IMR-90 (cell line): ENCODE measurements at regions not wholly inside any gene's neighbourhood (a gene's known extent, or its start where the extent isn't known, plus 50 kb on each side); places are given as distances from the start of the nearest gene placed in this dataset.

Experiments
- ATAC-seq: fragments of 200-7000 bp; cut with Tn5 transposase; 2 replicates; pipeline ENCODE4 v1.9.1; 2020; ENCODE audit warnings: low read depth, mild to moderate bottlenecking, moderate library complexity
- BruUV-seq: library from RNA; stranded (reverse); fragments of 400-500 nt; replicated peaks from 2 replicates; lab custom pipeline; 2021; lab: Mats Ljungman, UMichigan
- CTCF ChIA-PET: fragments of 300-600 bp; formaldehyde crosslinking; extraction: SDS; loops from one replicate; lab custom pipeline; 2021; ENCODE audit warnings: antibody characterized with exemption; lab: Yijun Ruan, JAX
- POLR2A ChIA-PET: fragments of 300-600 bp; sonication (Branson Sonifier 250); formaldehyde crosslinking; loops from one replicate; lab custom pipeline; 2022; ENCODE audit warnings: antibody characterized with exemption; ENCODE audit not compliant: unreplicated experiment; lab: Charles Lee
- DNase-seq: peaks from one replicate; pipeline ENCODE4 v3.0.0; 2013
- H2AFZ ChIP-seq: replicated peaks from 2 replicates; pipeline ENCODE3; 2013; ENCODE audit warnings: low read length, mild to moderate bottlenecking; ENCODE audit not compliant: poor library complexity
- H2AK5ac ChIP-seq: 2 replicates; pipeline ENCODE4 v1.6.1; 2013; ENCODE audit warnings: low read depth, low read length, inconsistent platforms
- H2AK9ac ChIP-seq: replicated peaks from 2 replicates; pipeline ENCODE3; 2013; ENCODE audit warnings: mild to moderate bottlenecking, low read depth, low read length, moderate library complexity; ENCODE audit not compliant: poor library complexity
- H2BK120ac ChIP-seq: 2 replicates; pipeline ENCODE4 v1.6.1; 2013; ENCODE audit warnings: low read depth, low read length, inconsistent platforms
- H2BK15ac ChIP-seq: 3 replicates; pipeline ENCODE4 v1.6.1; 2013; ENCODE audit warnings: low read depth, low read length, inconsistent platforms
- H2BK20ac ChIP-seq: 2 replicates; pipeline ENCODE4 v1.6.1; 2013; ENCODE audit warnings: low read depth, mild to moderate bottlenecking, inconsistent platforms, low read length, moderate library complexity
- H2BK5ac ChIP-seq: 2 replicates; pipeline ENCODE4 v1.6.1; 2013; ENCODE audit warnings: mild to moderate bottlenecking, low read depth, low read length, inconsistent platforms; ENCODE audit not compliant: poor library complexity, severe bottlenecking
- H3K14ac ChIP-seq: replicated peaks from 2 replicates; pipeline ENCODE4 v1.6.1; 2013; ENCODE audit warnings: low read depth, low read length, inconsistent platforms
- H3K18ac ChIP-seq: 2 replicates; pipeline ENCODE4 v1.6.1; 2013; ENCODE audit warnings: low read depth, low read length, control low read depth
- H3K23ac ChIP-seq: 2 replicates; pipeline ENCODE4 v1.6.1; 2013; ENCODE audit warnings: low read depth, low read length, inconsistent platforms
- H3K27ac ChIP-seq: 2 replicates; pipeline ENCODE4 v1.5.1; 2013; ENCODE audit warnings: mild to moderate bottlenecking, control low read depth, low read length; ENCODE audit not compliant: insufficient read depth
- H3K27me3 ChIP-seq: 2 replicates; pipeline ENCODE4 v1.6.1; 2013; ENCODE audit warnings: low read length; ENCODE audit not compliant: control insufficient read depth, insufficient read depth
- H3K36me3 ChIP-seq: 2 replicates; pipeline ENCODE4 v1.6.1; 2013; ENCODE audit warnings: low read length, mixed read lengths; ENCODE audit not compliant: control insufficient read depth, insufficient read depth
- H3K4ac ChIP-seq: 2 replicates; pipeline ENCODE4 v1.6.1; 2013; ENCODE audit warnings: low read depth, low read length, inconsistent platforms
- H3K4me1 ChIP-seq: 2 replicates; pipeline ENCODE4 v1.6.1; 2013; ENCODE audit warnings: low read length, mixed read lengths; ENCODE audit not compliant: control insufficient read depth, insufficient read depth
- H3K4me2 ChIP-seq: 2 replicates; pipeline ENCODE4 v1.6.1; 2013; ENCODE audit warnings: low read depth, mild to moderate bottlenecking, control low read depth, low read length, moderate library complexity
- H3K4me3 ChIP-seq: 2 replicates; pipeline ENCODE4 v1.5.1; 2013; ENCODE audit warnings: low read depth, mild to moderate bottlenecking, control low read depth, low read length, moderate library complexity; ENCODE audit not compliant: insufficient read depth
- H3K56ac ChIP-seq: 2 replicates; pipeline ENCODE4 v1.6.1; 2013; ENCODE audit warnings: low read length, inconsistent platforms; ENCODE audit not compliant: insufficient read depth; ENCODE audit errors: extremely low read depth
- H3K79me1 ChIP-seq, 2 experiments: 2 replicates each; pipeline ENCODE4 v1.6.1; 2013; ENCODE audit warnings: low read length in 2 of 2, inconsistent platforms in 1 of 2, low read depth in 1 of 2
- H3K9ac ChIP-seq: 2 replicates; pipeline ENCODE4 v1.6.1; 2013; ENCODE audit warnings: low read depth, low read length, control low read depth
- H3K9me1 ChIP-seq: 2 replicates; pipeline ENCODE4 v1.6.1; 2013; ENCODE audit warnings: low read length, inconsistent platforms; ENCODE audit not compliant: insufficient read depth
- H3K9me3 ChIP-seq: 2 replicates; pipeline ENCODE4 v1.6.1; 2013; ENCODE audit warnings: low read length; ENCODE audit not compliant: control insufficient read depth, insufficient read depth
- H4K20me1 ChIP-seq: 2 replicates; pipeline ENCODE4 v1.6.1; 2013; ENCODE audit warnings: low read length, inconsistent platforms; ENCODE audit not compliant: insufficient read depth
- H4K5ac ChIP-seq: 2 replicates; pipeline ENCODE4 v1.6.1; 2013; ENCODE audit warnings: mild to moderate bottlenecking, low read depth, low read length, control low read depth
- H4K8ac ChIP-seq, 2 experiments: 2 replicates each; pipeline ENCODE4 v1.6.1; 2013; ENCODE audit warnings: low read depth in 2 of 2, low read length in 2 of 2, control low read depth in 1 of 2, inconsistent platforms in 1 of 2
- H4K91ac ChIP-seq: 2 replicates; pipeline ENCODE4 v1.6.1; 2013; ENCODE audit warnings: low read depth, low read length, inconsistent platforms; ENCODE audit not compliant: insufficient read depth
- BHLHE40 ChIP-seq: fragments of 150-350 bp; IDR thresholded peaks from 2 replicates; pipeline ENCODE4 v1.6.1; 2016; ENCODE audit warnings: mild to moderate bottlenecking, low read depth, low read length
- FOS ChIP-seq: fragments of 150-350 bp; IDR thresholded peaks from 2 replicates; pipeline ENCODE4 v1.6.1; 2016; ENCODE audit warnings: low read depth, low read length
- MAFK ChIP-seq: IDR thresholded peaks from 2 replicates; pipeline ENCODE4 v1.6.1; 2012; ENCODE audit warnings: low read depth, low read length, improper control_type of control experiment
- MAZ ChIP-seq: IDR thresholded peaks from 2 replicates; pipeline ENCODE4 v1.6.1; 2012; ENCODE audit warnings: low read depth, mild to moderate bottlenecking, low read length, improper control_type of control experiment, moderate library complexity, borderline replicate concordance
- MXI1 ChIP-seq: IDR thresholded peaks from 2 replicates; pipeline ENCODE4 v1.6.1; 2012; ENCODE audit warnings: low read depth, mild to moderate bottlenecking, low read length, moderate library complexity, borderline replicate concordance
- NFE2L2 ChIP-seq: fragments of 150-350 bp; IDR thresholded peaks from 2 replicates; pipeline ENCODE4 v1.6.1; 2016; ENCODE audit warnings: low read depth, mild to moderate bottlenecking, low read length
- POLR2A ChIP-seq: IDR thresholded peaks from 2 replicates; pipeline ENCODE4 v1.6.1; 2012; ENCODE audit warnings: mild to moderate bottlenecking, low read depth, low read length
- RAD21 ChIP-seq: IDR thresholded peaks from 2 replicates; pipeline ENCODE4 v1.6.1; 2012; ENCODE audit warnings: low read length, improper control_type of control experiment
- RCOR1 ChIP-seq: IDR thresholded peaks from 2 replicates; pipeline ENCODE4 v1.6.1; 2012; ENCODE audit warnings: mild to moderate bottlenecking, low read length, improper control_type of control experiment; ENCODE audit not compliant: insufficient replicate concordance
- SMC3 ChIP-seq: fragments of 150-350 bp; IDR thresholded peaks from 2 replicates; pipeline ENCODE4 v1.6.1; 2016; ENCODE audit warnings: low read depth, mild to moderate bottlenecking, antibody characterized with exemption, low read length, moderate library complexity
- WGBS, 2 experiments: methylation state at CpG; one replicate each; pipeline versions ENCODE4 v1.1.5 to v1.1.7; 2013; ENCODE audit warnings: missing lambda C conversion rate in 2 of 2; ENCODE audit not compliant: insufficient read length in 1 of 2; ENCODE audit errors: extremely low coverage in 2 of 2; 5-methylcytosine and 5-hydroxymethylcytosine counted together
- dilution Hi-C: fragments of 300-500 bp; cut with HindIII; formaldehyde crosslinking; loops from one replicate; pipeline ENCODE4 v1.14.3; 2018; ENCODE audit warnings: low sequenced_read_pairs; ENCODE audit not compliant: unreplicated experiment
- in situ Hi-C: fragments of 300-500 bp; cut with MboI; formaldehyde crosslinking; loops from 3 replicates; pipeline ENCODE4 v1.14.3; 2019; ENCODE audit warnings: low sequenced_read_pairs, inconsistent platforms, mixed read lengths
- intact Hi-C: fragments of 100-400 bp; cut with micrococcal nuclease; formaldehyde crosslinking; loops from 2 replicates; pipeline ENCODE4 v1.10.0; 2022
- TF ChIP-seq, protein P1 (sequence below): fragments of 150-350 bp; IDR thresholded peaks from 2 replicates; pipeline ENCODE4 v1.6.1; 2016; ENCODE audit warnings: low read depth, mild to moderate bottlenecking, low read length, moderate library complexity, borderline replicate concordance
- TF ChIP-seq, protein P2 (sequence below): fragments of 150-350 bp; IDR thresholded peaks from 2 replicates; pipeline ENCODE4 v1.6.1; 2017; ENCODE audit warnings: mild to moderate bottlenecking, antibody characterized with exemption, low read length, low read depth
- TF ChIP-seq, protein P3 (sequence below): conservative IDR thresholded peaks from 2 replicates; pipeline ENCODE4 v1.5.1; 2012; ENCODE audit warnings: mild to moderate bottlenecking, low read depth, low read length, improper control_type of control experiment

DNA sequence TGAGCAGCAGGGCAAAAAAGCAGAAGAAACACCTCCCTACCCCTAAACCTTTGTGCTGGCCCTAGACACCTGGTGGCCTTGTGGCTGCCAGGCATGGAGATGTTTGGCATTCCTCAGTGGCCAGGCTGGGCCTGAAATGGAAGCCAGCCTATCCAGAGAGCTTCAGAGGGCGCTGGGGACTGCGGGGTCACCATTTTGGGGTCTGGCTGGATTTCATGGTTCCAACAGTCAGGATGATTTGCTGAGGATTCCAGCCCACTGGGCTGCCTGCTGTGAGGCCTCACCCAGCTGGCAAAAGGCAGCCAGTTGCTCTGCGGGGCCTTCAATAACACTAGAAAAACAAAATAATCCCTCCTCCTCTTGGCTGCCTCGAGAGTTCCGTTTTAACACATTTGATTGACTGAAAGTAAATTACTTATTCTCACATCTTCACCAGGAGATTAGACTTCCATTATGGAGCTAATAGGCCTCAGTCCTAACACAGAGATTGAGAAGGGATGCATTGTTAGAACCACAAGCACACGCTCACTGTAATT, 154.1 kb downstream of the EN1 start:
- no peaks in the 10 kb centered on the region for H3K79me1 ChIP-seq
- WGBS, 2 experiments, result no CpG with 5 or more reads among the region's 6 CpGs
- H2AK9ac ChIP-seq, result no peak overlapping the region
- no peaks in the 10 kb centered on the region for H3K27me3 ChIP-seq
- H3K4me3 ChIP-seq, result no peak overlapping the region
- H2BK20ac ChIP-seq, result no peak overlapping the region
- H2AFZ ChIP-seq, result peak overlapping the region; percentile 35
- no peak overlapping the region for H4K5ac ChIP-seq
- no peak overlapping the region for H3K9ac ChIP-seq
- H3K56ac ChIP-seq, result no peak overlapping the region
- H3K9me1 ChIP-seq, result peaks cover 7% of the 10 kb centered on the region; the same call in 1 of the 2 replicates
- DNase-seq (no peak), ATAC-seq (no peak)
- in situ Hi-C loops (no loop called here), intact Hi-C loops (no loop called here), dilution Hi-C loops (no loop called here)
- no peak overlapping the region for H4K91ac ChIP-seq
- peaks cover 1% of the 10 kb centered on the region; the same call in 1 of the 2 replicates for H3K4me1 ChIP-seq
- H2AK5ac ChIP-seq, result no peak overlapping the region
- no peak overlapping the region for H3K27ac ChIP-seq
- ChIA-PET POLR2A (no interaction called here), CTCF (no interaction called here)
- BruUV-seq, result no TSS peak
- no peak overlapping the region for H2BK15ac ChIP-seq
- no peaks in the 10 kb centered on the region for H3K9me3 ChIP-seq
- no peak overlapping the region for H2BK120ac ChIP-seq
- H3K23ac ChIP-seq, result no peak overlapping the region
- no peaks in the 10 kb centered on the region for H4K20me1 ChIP-seq
- H3K4me2 ChIP-seq, result no peak overlapping the region
- H4K8ac ChIP-seq, result no peak overlapping the region
- no peak overlapping the region for H3K4ac ChIP-seq
- TF ChIP-seq, protein P1, sequence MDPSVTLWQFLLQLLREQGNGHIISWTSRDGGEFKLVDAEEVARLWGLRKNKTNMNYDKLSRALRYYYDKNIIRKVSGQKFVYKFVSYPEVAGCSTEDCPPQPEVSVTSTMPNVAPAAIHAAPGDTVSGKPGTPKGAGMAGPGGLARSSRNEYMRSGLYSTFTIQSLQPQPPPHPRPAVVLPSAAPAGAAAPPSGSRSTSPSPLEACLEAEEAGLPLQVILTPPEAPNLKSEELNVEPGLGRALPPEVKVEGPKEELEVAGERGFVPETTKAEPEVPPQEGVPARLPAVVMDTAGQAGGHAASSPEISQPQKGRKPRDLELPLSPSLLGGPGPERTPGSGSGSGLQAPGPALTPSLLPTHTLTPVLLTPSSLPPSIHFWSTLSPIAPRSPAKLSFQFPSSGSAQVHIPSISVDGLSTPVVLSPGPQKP, result no peak
- TF ChIP-seq RCOR1 (no peak), MAZ (no peak), POLR2A (no peak), FOS (no peak), SMC3 (no peak), RAD21 (no peak), MXI1 (no peak), MAFK (no peak), BHLHE40 (no peak), NFE2L2 (no peak)
- TF ChIP-seq, protein P2, sequence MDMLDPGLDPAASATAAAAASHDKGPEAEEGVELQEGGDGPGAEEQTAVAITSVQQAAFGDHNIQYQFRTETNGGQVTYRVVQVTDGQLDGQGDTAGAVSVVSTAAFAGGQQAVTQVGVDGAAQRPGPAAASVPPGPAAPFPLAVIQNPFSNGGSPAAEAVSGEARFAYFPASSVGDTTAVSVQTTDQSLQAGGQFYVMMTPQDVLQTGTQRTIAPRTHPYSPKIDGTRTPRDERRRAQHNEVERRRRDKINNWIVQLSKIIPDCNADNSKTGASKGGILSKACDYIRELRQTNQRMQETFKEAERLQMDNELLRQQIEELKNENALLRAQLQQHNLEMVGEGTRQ, result no peak
- TF ChIP-seq, protein P3, sequence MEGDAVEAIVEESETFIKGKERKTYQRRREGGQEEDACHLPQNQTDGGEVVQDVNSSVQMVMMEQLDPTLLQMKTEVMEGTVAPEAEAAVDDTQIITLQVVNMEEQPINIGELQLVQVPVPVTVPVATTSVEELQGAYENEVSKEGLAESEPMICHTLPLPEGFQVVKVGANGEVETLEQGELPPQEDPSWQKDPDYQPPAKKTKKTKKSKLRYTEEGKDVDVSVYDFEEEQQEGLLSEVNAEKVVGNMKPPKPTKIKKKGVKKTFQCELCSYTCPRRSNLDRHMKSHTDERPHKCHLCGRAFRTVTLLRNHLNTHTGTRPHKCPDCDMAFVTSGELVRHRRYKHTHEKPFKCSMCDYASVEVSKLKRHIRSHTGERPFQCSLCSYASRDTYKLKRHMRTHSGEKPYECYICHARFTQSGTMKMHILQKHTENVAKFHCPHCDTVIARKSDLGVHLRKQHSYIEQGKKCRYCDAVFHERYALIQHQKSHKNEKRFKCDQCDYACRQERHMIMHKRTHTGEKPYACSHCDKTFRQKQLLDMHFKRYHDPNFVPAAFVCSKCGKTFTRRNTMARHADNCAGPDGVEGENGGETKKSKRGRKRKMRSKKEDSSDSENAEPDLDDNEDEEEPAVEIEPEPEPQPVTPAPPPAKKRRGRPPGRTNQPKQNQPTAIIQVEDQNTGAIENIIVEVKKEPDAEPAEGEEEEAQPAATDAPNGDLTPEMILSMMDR, result no peak
- no peak overlapping the region for H2BK5ac ChIP-seq
- H3K14ac ChIP-seq, result no peak overlapping the region
- H3K36me3 ChIP-seq, result no peaks in the 10 kb centered on the region
- H3K18ac ChIP-seq, result no peak overlapping the region
